GM18858 (cell line): ENCODE measurements at regions not wholly inside any gene's neighbourhood (a gene's known extent, or its start where the extent isn't known, plus 50 kb on each side); places are given as distances from the start of the nearest gene placed in this dataset.
"Not testable (repeated sequence)": the region's sequence is repeated elsewhere in the genome, so short reads cannot be mapped to it uniquely, and the experiment has no call there.

ENCODE experiments used
- ATAC-seq: cut with Tn5 transposase; IDR thresholded peaks from one replicate; pipeline ENCODE4 v1.9.1; 2021; ENCODE audit not compliant: unreplicated experiment

- ATAC-seq: not testable (repeated sequence)
These were observed 465.8 kb upstream of the TMEFF2 start for GRCh38 chr2:192660555-192660954.

GRCh38 chr2:192657362-192657761 lies 462.6 kb upstream of the TMEFF2 start:
- ATAC-seq: no peak

DNA sequence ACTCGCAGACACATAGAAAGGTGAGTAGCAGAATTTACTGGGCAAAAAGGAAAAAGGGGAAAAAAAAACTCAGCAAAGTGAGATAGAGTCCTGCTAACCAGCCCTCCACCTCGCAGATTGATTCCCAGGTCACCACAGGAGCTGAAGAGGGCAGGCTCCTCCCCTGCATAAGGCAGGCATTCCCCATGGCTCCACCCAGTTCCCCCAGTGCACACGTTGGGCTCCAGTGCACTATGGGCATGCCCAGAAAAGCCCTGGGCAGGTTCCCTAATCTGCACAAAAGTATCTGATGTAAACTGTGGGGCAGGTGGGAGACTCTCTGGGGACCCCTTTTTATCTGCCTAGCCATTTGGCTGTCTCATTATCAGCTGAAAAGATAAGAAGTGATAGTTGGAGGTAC lies 461.2 kb upstream of the TMEFF2 start:
- no peak for ATAC-seq

DNA sequence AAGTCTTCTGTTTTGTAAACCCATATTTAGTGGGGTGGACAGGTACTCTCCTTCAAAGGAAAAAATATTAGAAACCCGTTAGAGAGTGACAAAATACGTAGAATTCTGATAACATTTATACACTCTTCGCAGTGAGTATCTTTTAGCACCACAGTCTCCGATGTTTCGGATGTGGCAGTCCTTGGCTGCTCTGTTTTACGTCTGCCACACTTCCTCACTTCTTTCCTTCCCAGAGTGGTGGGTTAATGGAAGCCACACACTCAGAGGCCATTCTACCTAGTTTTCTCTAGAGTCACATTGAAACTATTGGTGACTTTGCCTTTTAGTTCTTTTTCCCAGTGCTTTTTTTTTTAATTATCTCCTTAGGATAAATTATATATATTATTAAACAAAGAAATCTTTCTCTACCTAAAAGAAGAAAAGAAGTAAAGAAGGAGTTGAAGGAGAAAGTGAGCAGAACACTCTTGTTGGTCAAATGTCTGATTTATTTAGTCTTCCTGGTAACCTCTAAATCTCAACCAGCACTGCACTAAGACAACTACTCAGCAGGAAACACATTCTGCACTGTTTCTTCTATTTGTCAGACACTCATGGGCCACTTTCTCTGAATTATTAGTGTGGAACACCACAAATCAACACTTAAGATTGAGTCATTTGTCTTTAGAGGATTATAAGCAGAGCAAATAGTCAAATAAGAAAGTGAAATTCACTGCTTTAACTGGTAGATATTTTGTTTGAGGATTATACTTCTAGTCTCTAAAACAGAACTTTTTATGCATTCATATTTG lies 451.3 kb upstream of the TMEFF2 start:
- ATAC-seq: no peak

- ATAC-seq: no peak
These were observed 439.8 kb upstream of the TMEFF2 start for GRCh38 chr2:192634557-192634956.

GRCh38 chr2:192628017-192628416 lies 433.3 kb upstream of the TMEFF2 start:
- ATAC-seq: no peak

DNA sequence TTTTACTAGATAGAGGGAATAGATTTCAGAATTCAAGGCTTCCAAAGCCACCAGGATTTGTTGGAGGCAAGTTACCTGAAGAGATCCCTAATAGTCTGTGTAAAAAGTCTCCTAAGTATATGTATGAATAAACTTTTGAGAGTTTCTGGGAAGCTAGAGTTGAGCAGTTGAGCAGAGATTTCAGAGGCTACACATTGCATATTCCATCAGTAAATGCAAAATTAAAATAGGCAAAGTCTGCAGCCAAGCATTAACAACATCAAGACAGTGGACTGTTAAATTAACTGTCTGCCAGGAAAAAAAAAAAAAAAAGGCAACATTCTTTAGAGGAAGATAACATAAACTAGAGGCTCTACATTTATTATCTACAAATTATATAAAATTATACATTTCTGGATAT lies 420.4 kb upstream of the TMEFF2 start:
- no peak for ATAC-seq

DNA sequence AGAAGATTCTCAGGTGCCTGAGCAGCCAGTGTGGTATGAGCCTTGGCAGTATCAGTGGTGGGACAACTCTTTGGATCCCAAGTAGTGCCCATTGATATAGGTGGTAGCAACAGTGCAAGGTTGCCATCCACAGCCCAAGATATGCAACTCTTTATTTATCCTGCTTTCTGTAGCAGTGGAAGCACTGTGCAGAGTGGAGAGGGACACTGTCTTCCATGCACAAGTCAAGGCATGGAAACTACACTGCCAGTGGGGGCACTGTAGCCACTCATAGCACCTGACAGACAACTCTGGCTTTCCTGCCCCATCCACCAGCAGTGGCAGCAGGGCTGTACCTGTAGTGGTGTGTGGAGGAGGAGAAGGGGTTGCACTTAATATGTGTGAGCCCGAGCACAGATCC lies 409.6 kb upstream of the TMEFF2 start:
- ATAC-seq: no peak

- not testable (repeated sequence) for ATAC-seq
These were observed 403.9 kb upstream of the TMEFF2 start for GRCh38 chr2:192598649-192599048.

GRCh38 chr2:192593561-192593960 lies 398.8 kb upstream of the TMEFF2 start:
- ATAC-seq: no peak

DNA sequence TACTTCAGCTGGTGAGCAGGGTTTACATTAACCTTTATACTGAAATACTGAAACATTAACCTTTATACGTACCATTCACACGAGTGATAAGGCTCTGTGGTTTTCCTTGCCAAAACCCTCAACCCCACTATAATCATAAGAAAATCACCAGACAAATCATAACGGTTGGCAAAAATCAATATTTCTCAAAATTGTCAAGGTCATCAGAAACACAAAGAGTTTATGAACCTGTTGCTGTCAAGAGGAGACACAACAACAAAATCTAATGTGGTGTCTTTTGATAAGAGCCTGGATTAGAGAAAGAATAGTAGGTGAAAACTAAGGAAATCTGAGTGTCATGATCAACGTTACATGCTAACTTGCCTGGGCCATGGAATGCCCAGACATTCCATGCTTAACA lies 396.9 kb upstream of the TMEFF2 start:
- no peak for ATAC-seq

DNA sequence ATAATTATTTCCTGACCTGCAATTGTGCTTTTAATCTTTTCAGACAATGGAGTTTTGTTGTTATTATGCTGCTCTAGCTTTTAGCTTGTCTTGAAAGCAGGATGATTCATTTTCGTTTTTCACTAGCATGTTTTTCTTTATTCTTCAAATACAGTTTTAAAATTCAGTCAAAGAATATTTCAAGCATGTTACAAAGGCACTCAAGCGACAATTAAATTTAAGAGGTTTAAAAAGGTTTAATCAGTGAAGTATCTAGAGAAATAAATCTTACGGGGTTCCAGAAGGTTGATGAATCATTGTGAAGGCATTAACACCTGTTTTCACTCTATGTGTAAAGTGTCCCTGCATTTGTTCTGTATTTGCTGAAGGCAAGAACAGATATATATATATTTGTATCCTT lies 390.7 kb upstream of the TMEFF2 start:
- no peak for ATAC-seq

GRCh38 chr2:192584976-192585375 lies 390.2 kb upstream of the TMEFF2 start:
- ATAC-seq: no peak

GRCh38 chr2:192579965-192580700 lies 385.4 kb upstream of the TMEFF2 start:
- ATAC-seq: no peak

- no peak for ATAC-seq
These were observed 384.0 kb upstream of the TMEFF2 start for GRCh38 chr2:192578780-192579179.

DNA sequence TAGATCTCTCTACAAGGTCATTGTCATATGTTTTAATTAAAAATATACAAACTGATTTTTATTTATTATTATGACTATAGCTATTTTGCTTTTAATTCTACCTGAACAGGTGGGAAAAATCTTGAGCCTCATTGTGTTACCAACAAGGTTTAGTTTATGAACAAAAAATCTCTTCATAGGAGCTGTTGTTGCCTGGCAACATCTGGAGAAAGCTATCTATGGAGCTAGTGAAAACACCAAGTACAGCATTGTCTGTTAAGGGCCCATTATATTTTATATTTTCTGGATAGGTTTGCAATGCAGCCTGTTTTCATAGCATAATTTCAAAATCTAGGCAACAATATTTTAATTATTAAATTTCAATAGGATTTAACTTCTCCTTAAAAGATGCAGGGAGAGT lies 383.0 kb upstream of the TMEFF2 start:
- no peak for ATAC-seq

GRCh38 chr2:192574552-192574951 lies 379.8 kb upstream of the TMEFF2 start:
- ATAC-seq: no peak

DNA sequence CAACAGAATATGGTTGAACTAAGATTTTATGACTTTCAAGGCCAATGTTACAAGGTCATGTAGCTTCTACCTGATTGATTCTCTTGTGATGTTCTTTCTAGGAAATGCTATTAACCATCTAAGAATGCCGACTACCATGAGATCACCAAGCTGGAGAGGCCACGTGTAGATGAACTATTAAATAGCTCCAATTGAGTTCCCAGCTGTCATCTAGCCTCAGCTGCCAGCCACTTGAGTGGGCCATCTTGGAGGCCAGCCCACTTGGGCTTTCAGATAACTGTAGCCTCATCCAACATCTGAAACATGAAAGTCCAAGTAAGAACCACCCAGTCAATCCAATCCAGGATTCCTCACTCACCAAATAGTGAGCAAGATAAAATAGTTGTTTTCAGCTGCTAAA lies 376.9 kb upstream of the TMEFF2 start:
- no peak for ATAC-seq

- no peak for ATAC-seq
These were observed 376.1 kb upstream of the TMEFF2 start for GRCh38 chr2:192570788-192571187.

GRCh38 chr2:192566863-192567262 lies 372.1 kb upstream of the TMEFF2 start:
- no peak for ATAC-seq

DNA sequence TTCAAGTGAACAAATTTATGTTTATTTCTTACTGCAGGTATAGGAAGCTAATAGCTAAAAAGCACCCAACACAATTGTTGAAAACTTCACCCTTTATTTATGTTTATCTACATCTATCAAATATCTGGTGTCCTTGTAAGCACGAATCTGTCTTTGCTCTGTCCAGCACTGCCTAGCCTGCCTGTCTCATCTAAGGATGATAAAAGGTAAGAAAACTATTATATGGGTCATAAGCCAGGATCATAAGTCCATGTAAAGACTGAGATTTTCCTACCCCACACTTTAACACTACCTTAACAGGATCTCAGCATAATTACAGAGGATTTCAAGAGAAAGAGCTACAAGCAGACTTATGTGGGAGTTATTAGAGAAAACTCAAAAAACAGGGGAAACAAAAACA lies 365.6 kb upstream of the TMEFF2 start:
- no peak for ATAC-seq

DNA sequence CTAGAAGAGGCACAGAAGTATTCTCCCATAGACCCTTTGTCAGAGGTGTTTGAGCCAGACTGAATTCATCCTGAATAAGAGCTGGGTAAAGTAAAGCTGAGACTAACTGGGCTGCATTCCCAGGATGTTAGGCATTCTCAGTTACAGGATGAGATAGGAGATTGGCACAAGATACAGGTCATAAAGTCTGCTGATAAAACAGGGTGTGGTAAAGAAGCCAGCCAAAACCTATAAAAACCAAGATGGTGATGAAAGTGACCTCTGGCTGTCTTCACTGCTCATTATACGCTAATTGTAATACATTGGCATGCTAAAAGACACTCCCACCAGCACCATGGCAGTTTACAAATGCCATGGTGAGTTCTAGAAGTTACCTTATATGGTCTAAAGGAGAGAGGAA lies 364.9 kb upstream of the TMEFF2 start:
- no peak for ATAC-seq

GRCh38 chr2:192558637-192559036 lies 363.9 kb upstream of the TMEFF2 start:
- ATAC-seq: no peak
